K562 (cell line): ENCODE measurements at regions not wholly inside any gene's neighbourhood (a gene's known extent, or its start where the extent isn't known, plus 50 kb on each side); places are given as distances from the start of the nearest gene placed in this dataset.

Experiments used
- CBFA2T3 ChIP-seq: fragments of 450-650 bp; IDR thresholded peaks from 2 replicates; pipeline ENCODE4 v1.6.1; 2017
- CXXC5 ChIP-seq: fragments of 250-450 bp; sonication (Bioruptor Pico); IDR thresholded peaks from 2 replicates; pipeline ENCODE4 v1.8.0; 2022; ENCODE audit warnings: inconsistent platforms, mild to moderate bottlenecking, moderate library complexity
- DACH1 ChIP-seq: fragments of 450-650 bp; IDR thresholded peaks from 2 replicates; pipeline ENCODE4 v1.6.1; 2018; ENCODE audit not compliant: partially characterized antibody
- LARP7 ChIP-seq: fragments of 450-650 bp; IDR thresholded peaks from 2 replicates; pipeline ENCODE4 v1.6.1; 2016
- MED1 ChIP-seq: sonication (generic); formaldehyde crosslinking; IDR thresholded peaks from 2 replicates; pipeline ENCODE4 v1.8.1; 2023; ENCODE audit warnings: missing genetic modification reagents, borderline replicate concordance
- NFE2 ChIP-seq: IDR thresholded peaks from 2 replicates; pipeline ENCODE4 v1.6.1; 2014; ENCODE audit warnings: antibody characterized with exemption, low read depth
- RAD21 ChIP-seq, 2 experiments: fragments of 250-450 bp in 1 of 2; fragments of 450-650 bp in 1 of 2; sonication (Bioruptor Pico) in 1 of 2; formaldehyde crosslinking in 1 of 2; IDR thresholded peaks in 1 of 2; conservative IDR thresholded peaks in 1 of 2; 2 replicates each; pipeline versions ENCODE4 v1.4.0 to v1.8.0; 2020 to 2022; ENCODE audit warnings: mild to moderate bottlenecking in 2 of 2, moderate library complexity in 1 of 2
- RFX1 ChIP-seq: fragments of 450-650 bp; IDR thresholded peaks from 2 replicates; pipeline ENCODE4 v1.6.1; 2016; ENCODE audit warnings: mild to moderate bottlenecking, moderate library complexity
- SRSF7 ChIP-seq: fragments of 200-400 bp; formaldehyde crosslinking; optimal IDR thresholded peaks from 2 replicates; pipeline ENCODE3; 2017; ENCODE audit warnings: mild to moderate bottlenecking, low read depth, low read length
- ZNF436 ChIP-seq: fragments of 250-450, 450-650 bp; sonication (Bioruptor Pico); formaldehyde crosslinking; IDR thresholded peaks from 2 replicates; pipeline ENCODE4 v1.7.0; 2020; ENCODE audit warnings: mild to moderate bottlenecking
- TF ChIP-seq, protein P1 (sequence below), 2 experiments: fragments of 450-650 bp; formaldehyde crosslinking in 1 of 2; IDR thresholded peaks; 2 replicates each; pipeline versions ENCODE4 v1.4.0 to v1.6.1; 2014 to 2020; ENCODE audit warnings: mild to moderate bottlenecking in 2 of 2, borderline replicate concordance in 1 of 2, low read depth in 1 of 2
- TF ChIP-seq, protein P2 (sequence below): sonication (generic); formaldehyde crosslinking; IDR thresholded peaks from 2 replicates; pipeline ENCODE4 v1.8.1; 2022; ENCODE audit warnings: missing genetic modification reagents
- TF ChIP-seq, protein P3 (sequence below): fragments of 250-450 bp; sonication (Bioruptor Pico); IDR thresholded peaks from 2 replicates; pipeline ENCODE4 v1.8.0; 2022; ENCODE audit warnings: inconsistent platforms
- TF ChIP-seq, protein P4 (sequence below): IDR thresholded peaks from 2 replicates; pipeline ENCODE4 v1.6.1; 2011; ENCODE audit warnings: borderline replicate concordance, low read depth, mild to moderate bottlenecking, moderate library complexity, low read length; ENCODE audit not compliant: insufficient read depth, poor library complexity, severe bottlenecking
- TF ChIP-seq, protein P5 (sequence below): IDR thresholded peaks from 2 replicates; pipeline ENCODE4 v1.6.1; 2011; ENCODE audit not compliant: insufficient read length; ENCODE audit errors: extremely low read depth

DNA sequence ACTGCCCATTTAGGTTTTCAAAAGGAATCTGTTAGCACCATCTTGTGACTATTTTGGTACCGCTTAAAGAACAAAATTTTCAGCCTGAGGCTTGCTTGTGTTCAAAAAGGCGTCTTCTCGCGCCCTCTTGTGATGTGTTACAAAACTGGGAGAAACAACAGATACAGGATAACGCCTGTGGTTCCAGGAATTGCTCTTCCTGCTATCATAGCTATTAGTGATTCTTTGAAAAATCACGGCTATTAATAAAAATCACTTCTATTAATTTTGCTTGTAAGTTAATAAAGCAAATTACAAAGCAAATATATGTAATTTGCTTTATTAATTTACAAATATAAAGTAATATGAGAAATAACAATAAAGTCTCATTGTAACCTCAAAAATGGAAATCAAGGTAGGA lies 82.2 kb upstream of the ABCD3 start (continued):
- TF ChIP-seq, protein P1, sequence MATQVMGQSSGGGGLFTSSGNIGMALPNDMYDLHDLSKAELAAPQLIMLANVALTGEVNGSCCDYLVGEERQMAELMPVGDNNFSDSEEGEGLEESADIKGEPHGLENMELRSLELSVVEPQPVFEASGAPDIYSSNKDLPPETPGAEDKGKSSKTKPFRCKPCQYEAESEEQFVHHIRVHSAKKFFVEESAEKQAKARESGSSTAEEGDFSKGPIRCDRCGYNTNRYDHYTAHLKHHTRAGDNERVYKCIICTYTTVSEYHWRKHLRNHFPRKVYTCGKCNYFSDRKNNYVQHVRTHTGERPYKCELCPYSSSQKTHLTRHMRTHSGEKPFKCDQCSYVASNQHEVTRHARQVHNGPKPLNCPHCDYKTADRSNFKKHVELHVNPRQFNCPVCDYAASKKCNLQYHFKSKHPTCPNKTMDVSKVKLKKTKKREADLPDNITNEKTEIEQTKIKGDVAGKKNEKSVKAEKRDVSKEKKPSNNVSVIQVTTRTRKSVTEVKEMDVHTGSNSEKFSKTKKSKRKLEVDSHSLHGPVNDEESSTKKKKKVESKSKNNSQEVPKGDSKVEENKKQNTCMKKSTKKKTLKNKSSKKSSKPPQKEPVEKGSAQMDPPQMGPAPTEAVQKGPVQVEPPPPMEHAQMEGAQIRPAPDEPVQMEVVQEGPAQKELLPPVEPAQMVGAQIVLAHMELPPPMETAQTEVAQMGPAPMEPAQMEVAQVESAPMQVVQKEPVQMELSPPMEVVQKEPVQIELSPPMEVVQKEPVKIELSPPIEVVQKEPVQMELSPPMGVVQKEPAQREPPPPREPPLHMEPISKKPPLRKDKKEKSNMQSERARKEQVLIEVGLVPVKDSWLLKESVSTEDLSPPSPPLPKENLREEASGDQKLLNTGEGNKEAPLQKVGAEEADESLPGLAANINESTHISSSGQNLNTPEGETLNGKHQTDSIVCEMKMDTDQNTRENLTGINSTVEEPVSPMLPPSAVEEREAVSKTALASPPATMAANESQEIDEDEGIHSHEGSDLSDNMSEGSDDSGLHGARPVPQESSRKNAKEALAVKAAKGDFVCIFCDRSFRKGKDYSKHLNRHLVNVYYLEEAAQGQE (IDR thresholded peaks at IDR 0.05; ENCODE audit: borderline replicate concordance) = peak; percentile 89
- TF ChIP-seq, protein P1 (CRISPR knock-in tag; IDR thresholded peaks at IDR 0.05; ENCODE audit: low read depth) = no peak
- TF ChIP-seq RAD21 (CRISPR knock-in tag; conservative IDR thresholded peaks at IDR 0.05 in 1 of 2, IDR thresholded peaks at IDR 0.05 in 1 of 2) (peak; percentile 93 to 94), CBFA2T3 (no peak), RFX1 (no peak), LARP7 (no peak), MED1 (no peak), ZNF436 (CRISPR knock-in tag) (no peak), NFE2 (no peak), SRSF7 (no peak), CXXC5 (CRISPR knock-in tag) (peak; percentile 22; the same call in 1 of the 2 replicates), DACH1 (peak; percentile 60)
- TF ChIP-seq, protein P2, sequence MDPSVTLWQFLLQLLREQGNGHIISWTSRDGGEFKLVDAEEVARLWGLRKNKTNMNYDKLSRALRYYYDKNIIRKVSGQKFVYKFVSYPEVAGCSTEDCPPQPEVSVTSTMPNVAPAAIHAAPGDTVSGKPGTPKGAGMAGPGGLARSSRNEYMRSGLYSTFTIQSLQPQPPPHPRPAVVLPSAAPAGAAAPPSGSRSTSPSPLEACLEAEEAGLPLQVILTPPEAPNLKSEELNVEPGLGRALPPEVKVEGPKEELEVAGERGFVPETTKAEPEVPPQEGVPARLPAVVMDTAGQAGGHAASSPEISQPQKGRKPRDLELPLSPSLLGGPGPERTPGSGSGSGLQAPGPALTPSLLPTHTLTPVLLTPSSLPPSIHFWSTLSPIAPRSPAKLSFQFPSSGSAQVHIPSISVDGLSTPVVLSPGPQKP (CRISPR knock-in tag) = no peak
- TF ChIP-seq, protein P3, sequence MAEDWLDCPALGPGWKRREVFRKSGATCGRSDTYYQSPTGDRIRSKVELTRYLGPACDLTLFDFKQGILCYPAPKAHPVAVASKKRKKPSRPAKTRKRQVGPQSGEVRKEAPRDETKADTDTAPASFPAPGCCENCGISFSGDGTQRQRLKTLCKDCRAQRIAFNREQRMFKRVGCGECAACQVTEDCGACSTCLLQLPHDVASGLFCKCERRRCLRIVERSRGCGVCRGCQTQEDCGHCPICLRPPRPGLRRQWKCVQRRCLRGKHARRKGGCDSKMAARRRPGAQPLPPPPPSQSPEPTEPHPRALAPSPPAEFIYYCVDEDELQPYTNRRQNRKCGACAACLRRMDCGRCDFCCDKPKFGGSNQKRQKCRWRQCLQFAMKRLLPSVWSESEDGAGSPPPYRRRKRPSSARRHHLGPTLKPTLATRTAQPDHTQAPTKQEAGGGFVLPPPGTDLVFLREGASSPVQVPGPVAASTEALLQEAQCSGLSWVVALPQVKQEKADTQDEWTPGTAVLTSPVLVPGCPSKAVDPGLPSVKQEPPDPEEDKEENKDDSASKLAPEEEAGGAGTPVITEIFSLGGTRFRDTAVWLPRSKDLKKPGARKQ = no peak
- TF ChIP-seq, protein P4, sequence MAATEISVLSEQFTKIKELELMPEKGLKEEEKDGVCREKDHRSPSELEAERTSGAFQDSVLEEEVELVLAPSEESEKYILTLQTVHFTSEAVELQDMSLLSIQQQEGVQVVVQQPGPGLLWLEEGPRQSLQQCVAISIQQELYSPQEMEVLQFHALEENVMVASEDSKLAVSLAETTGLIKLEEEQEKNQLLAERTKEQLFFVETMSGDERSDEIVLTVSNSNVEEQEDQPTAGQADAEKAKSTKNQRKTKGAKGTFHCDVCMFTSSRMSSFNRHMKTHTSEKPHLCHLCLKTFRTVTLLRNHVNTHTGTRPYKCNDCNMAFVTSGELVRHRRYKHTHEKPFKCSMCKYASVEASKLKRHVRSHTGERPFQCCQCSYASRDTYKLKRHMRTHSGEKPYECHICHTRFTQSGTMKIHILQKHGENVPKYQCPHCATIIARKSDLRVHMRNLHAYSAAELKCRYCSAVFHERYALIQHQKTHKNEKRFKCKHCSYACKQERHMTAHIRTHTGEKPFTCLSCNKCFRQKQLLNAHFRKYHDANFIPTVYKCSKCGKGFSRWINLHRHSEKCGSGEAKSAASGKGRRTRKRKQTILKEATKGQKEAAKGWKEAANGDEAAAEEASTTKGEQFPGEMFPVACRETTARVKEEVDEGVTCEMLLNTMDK = no peak
- TF ChIP-seq, protein P5, sequence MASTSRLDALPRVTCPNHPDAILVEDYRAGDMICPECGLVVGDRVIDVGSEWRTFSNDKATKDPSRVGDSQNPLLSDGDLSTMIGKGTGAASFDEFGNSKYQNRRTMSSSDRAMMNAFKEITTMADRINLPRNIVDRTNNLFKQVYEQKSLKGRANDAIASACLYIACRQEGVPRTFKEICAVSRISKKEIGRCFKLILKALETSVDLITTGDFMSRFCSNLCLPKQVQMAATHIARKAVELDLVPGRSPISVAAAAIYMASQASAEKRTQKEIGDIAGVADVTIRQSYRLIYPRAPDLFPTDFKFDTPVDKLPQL = no peak
